ENCODE measurements at regions not wholly inside any gene's neighbourhood (a gene's known extent, or its start where the extent isn't known, plus 50 kb on each side); places are given as distances from the start of the nearest gene placed in this dataset.

DNA sequence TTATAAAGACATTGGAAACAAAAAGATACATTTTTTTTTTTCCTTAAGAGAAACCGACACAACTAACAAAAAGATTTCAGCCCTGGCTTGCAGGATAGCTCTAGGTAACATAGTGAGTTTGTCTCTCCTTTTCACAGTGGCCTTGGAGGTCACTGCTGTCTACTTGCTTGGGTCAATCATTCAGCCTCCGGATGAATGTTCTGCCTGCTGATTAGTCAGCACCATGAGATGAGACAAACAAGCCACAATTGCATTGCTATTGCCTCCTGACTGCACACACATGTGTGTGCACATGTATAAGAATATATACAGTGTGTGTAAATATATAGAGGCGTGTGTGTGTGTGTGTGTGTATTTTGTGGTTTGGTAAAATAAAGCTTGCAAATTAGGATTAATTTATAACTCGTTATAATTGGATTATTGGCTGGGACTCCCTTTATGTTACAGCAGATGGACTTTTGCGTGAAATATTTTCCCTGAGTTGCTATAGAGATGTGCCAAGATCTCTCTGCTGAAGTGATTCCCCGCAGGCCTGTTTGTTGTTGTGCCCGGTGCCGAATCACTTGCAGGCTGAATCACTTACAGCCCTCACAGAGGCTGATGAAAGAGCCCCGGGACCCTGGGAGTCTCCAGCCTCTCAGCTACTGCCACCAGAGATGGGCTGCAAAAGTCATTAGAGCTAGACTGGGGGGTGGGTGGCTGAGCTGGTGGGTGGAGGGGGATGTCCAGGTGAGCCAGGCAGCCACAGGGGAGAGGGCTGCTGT lies 161.2 kb downstream of the FGF18 start:
- TF ChIP-seq YY1 (IDR thresholded peaks at IDR 0.05; ENCODE audit: low read depth) (no peak), CREB1 (IDR thresholded peaks at IDR 0.05; ENCODE audit: low read depth) (no peak)
